22Rv1 (cell line): ENCODE measurements at regions not wholly inside any gene's neighbourhood (a gene's known extent, or its start where the extent isn't known, plus 50 kb on each side); places are given as distances from the start of the nearest gene placed in this dataset.

Source experiments
- ZFX ChIP-seq: fragments of 450-650 bp; IDR thresholded peaks from 2 replicates; pipeline ENCODE4 v1.6.1; 2017; ENCODE audit warnings: antibody characterized with exemption, borderline replicate concordance
- TF ChIP-seq, protein P1 (sequence below): fragments of 450-650 bp; IDR thresholded peaks from 2 replicates; pipeline ENCODE4 v1.5.1; 2017; ENCODE audit warnings: mild to moderate bottlenecking

DNA sequence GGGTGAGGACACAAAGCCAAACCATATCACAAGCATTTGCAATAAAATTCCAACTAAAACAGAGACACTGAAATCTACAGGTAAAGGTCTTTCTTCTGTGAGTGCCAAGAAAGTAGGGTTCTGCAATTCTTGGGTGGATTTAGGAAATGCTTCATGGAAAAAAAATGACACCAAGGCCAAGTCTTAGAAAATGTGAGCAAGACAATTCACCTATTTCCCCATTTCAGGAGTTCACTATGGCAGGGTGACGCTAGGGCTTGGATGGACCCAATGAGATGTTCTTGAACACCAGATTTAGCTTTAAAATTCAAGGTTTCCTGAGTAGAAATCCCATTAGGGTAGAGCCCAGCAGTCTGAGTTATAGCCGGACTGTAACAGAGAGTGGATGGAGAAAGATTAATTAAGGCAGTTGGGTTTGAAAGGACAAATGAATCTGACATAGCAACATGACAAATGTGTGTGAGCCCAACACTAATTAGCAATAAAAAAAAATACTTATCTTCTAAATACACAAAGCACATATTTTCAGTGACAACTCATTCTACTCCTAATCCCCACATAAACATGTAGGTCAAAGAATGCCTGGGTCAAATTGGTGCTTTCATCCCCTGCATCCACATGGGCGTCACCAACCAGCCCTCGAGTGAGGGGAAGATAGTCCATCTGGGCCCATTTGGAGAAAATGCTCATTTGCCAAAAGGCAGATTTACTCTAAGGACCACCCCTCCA is 180.4 kb upstream of the JARID2 start:
- TF ChIP-seq, protein P1, sequence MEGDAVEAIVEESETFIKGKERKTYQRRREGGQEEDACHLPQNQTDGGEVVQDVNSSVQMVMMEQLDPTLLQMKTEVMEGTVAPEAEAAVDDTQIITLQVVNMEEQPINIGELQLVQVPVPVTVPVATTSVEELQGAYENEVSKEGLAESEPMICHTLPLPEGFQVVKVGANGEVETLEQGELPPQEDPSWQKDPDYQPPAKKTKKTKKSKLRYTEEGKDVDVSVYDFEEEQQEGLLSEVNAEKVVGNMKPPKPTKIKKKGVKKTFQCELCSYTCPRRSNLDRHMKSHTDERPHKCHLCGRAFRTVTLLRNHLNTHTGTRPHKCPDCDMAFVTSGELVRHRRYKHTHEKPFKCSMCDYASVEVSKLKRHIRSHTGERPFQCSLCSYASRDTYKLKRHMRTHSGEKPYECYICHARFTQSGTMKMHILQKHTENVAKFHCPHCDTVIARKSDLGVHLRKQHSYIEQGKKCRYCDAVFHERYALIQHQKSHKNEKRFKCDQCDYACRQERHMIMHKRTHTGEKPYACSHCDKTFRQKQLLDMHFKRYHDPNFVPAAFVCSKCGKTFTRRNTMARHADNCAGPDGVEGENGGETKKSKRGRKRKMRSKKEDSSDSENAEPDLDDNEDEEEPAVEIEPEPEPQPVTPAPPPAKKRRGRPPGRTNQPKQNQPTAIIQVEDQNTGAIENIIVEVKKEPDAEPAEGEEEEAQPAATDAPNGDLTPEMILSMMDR: no peak
- TF ChIP-seq ZFX: no peak
